NB4 (cell line): ENCODE measurements at regions not wholly inside any gene's neighbourhood (a gene's known extent, or its start where the extent isn't known, plus 50 kb on each side); places are given as distances from the start of the nearest gene placed in this dataset.

ENCODE experiments used
- CTCF ChIP-seq: IDR thresholded peaks from one replicate; pipeline ENCODE4 v1.5.1; 2012; ENCODE audit warnings: low read depth, low read length
- POLR2A ChIP-seq: IDR thresholded peaks from 2 replicates; pipeline ENCODE4 v1.6.1; 2011; ENCODE audit warnings: mild to moderate bottlenecking; ENCODE audit not compliant: insufficient read length; ENCODE audit errors: extremely low read depth

- no peak for TF ChIP-seq CTCF
- TF ChIP-seq POLR2A = no peak
Measured at GRCh38 chr3:81043660-81044199, 717.7 kb downstream of the GBE1 start.
